SK-N-SH treated with all-trans-retinoic acid at 6 μM for 48 hours (cell line): ENCODE measurements at regions not wholly inside any gene's neighbourhood (a gene's known extent, or its start where the extent isn't known, plus 50 kb on each side); places are given as distances from the start of the nearest gene placed in this dataset.

Experiments
- ESRRG ChIP-seq: fragments of 250-450 bp; sonication (Bioruptor Pico); IDR thresholded peaks from 2 replicates; pipeline ENCODE4 v1.6.1; 2021; ENCODE audit warnings: mild to moderate bottlenecking
- GLIS3 ChIP-seq: fragments of 250-450 bp; sonication (Bioruptor Pico); IDR thresholded peaks from 2 replicates; pipeline ENCODE4 v1.5.0; 2020; ENCODE audit warnings: mild to moderate bottlenecking, moderate library complexity
- OSR1 ChIP-seq: fragments of 250-450 bp; sonication (Bioruptor Pico); IDR thresholded peaks from 2 replicates; pipeline ENCODE4 v1.8.0; 2022; ENCODE audit warnings: moderate library complexity, mild to moderate bottlenecking, inconsistent platforms
- PPARA ChIP-seq: fragments of 250-450 bp; sonication (Bioruptor Pico); IDR thresholded peaks from 2 replicates; pipeline ENCODE4 v1.5.0; 2020; ENCODE audit warnings: mild to moderate bottlenecking, borderline replicate concordance
- RARB ChIP-seq: fragments of 250-450 bp; sonication (Bioruptor Pico); IDR thresholded peaks from 2 replicates; pipeline ENCODE4 v1.8.0; 2021; ENCODE audit warnings: mild to moderate bottlenecking, moderate library complexity
- TCF4 ChIP-seq: fragments of 250-450 bp; sonication (Bioruptor Pico); IDR thresholded peaks from 2 replicates; pipeline ENCODE4 v1.8.0; 2021; ENCODE audit warnings: mild to moderate bottlenecking, moderate library complexity, borderline replicate concordance
- ZC3H10 ChIP-seq: fragments of 250-450 bp; sonication (Bioruptor Pico); IDR thresholded peaks from 2 replicates; pipeline ENCODE4 v1.5.1; 2021; ENCODE audit warnings: mild to moderate bottlenecking, moderate library complexity
- ZFP3 ChIP-seq: fragments of 250-450 bp; sonication (Bioruptor Pico); IDR thresholded peaks from 2 replicates; pipeline ENCODE4 v1.5.0; 2020; ENCODE audit warnings: mild to moderate bottlenecking, moderate library complexity
- ZFP30 ChIP-seq: fragments of 450-650 bp; formaldehyde crosslinking; IDR thresholded peaks from 2 replicates; pipeline ENCODE4 v1.5.0; 2022; ENCODE audit warnings: mild to moderate bottlenecking, moderate library complexity
- ZNF70 ChIP-seq: fragments of 450-650 bp; formaldehyde crosslinking; IDR thresholded peaks from 2 replicates; pipeline ENCODE4 v1.5.0; 2020; ENCODE audit warnings: mild to moderate bottlenecking, moderate library complexity
- TF ChIP-seq, protein P1 (sequence below): fragments of 250-450 bp; sonication (Bioruptor Pico); IDR thresholded peaks from 2 replicates; pipeline ENCODE4 v1.5.1; 2021; ENCODE audit warnings: mild to moderate bottlenecking, moderate library complexity
- TF ChIP-seq, protein P2 (sequence below): fragments of 250-450 bp; sonication (Bioruptor Pico); IDR thresholded peaks from 2 replicates; pipeline ENCODE4 v1.8.0; 2020; ENCODE audit warnings: mild to moderate bottlenecking, moderate library complexity, borderline replicate concordance

- TF ChIP-seq ZNF70 (no peak), ESRRG (CRISPR knock-in tag) (no peak), TCF4 (CRISPR knock-in tag) (no peak), PPARA (CRISPR knock-in tag) (no peak), ZFP30 (CRISPR knock-in tag) (no peak), ZFP3 (no peak), OSR1 (no peak), ZC3H10 (CRISPR knock-in tag) (no peak), RARB (no peak), GLIS3 (CRISPR knock-in tag) (no peak)
- TF ChIP-seq, protein P1, sequence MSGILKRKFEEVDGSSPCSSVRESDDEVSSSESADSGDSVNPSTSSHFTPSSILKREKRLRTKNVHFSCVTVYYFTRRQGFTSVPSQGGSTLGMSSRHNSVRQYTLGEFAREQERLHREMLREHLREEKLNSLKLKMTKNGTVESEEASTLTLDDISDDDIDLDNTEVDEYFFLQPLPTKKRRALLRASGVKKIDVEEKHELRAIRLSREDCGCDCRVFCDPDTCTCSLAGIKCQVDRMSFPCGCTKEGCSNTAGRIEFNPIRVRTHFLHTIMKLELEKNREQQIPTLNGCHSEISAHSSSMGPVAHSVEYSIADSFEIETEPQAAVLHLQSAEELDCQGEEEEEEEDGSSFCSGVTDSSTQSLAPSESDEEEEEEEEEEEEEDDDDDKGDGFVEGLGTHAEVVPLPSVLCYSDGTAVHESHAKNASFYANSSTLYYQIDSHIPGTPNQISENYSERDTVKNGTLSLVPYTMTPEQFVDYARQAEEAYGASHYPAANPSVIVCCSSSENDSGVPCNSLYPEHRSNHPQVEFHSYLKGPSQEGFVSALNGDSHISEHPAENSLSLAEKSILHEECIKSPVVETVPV (CRISPR knock-in tag) = no peak
- TF ChIP-seq, protein P2, sequence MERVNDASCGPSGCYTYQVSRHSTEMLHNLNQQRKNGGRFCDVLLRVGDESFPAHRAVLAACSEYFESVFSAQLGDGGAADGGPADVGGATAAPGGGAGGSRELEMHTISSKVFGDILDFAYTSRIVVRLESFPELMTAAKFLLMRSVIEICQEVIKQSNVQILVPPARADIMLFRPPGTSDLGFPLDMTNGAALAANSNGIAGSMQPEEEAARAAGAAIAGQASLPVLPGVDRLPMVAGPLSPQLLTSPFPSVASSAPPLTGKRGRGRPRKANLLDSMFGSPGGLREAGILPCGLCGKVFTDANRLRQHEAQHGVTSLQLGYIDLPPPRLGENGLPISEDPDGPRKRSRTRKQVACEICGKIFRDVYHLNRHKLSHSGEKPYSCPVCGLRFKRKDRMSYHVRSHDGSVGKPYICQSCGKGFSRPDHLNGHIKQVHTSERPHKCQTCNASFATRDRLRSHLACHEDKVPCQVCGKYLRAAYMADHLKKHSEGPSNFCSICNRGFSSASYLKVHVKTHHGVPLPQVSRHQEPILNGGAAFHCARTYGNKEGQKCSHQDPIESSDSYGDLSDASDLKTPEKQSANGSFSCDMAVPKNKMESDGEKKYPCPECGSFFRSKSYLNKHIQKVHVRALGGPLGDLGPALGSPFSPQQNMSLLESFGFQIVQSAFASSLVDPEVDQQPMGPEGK (CRISPR knock-in tag) = no peak
Observed at GRCh38 chr3:193148688-193149473, 92.1 kb upstream of the PLAAT1 start.
